A673 (cell line): ENCODE measurements at regions not wholly inside any gene's neighbourhood (a gene's known extent, or its start where the extent isn't known, plus 50 kb on each side); places are given as distances from the start of the nearest gene placed in this dataset.

Source experiments
- CTCF ChIP-seq: fragments of 300-800, 200-600 bp; sonication (generic); conservative IDR thresholded peaks from 2 replicates; pipeline ENCODE4 v1.5.1; 2017; ENCODE audit warnings: low read depth, mild to moderate bottlenecking, antibody characterized with exemption, low read length, moderate library complexity, mixed read lengths
- EZH2 ChIP-seq: fragments of 200-600 bp; sonication (generic); IDR thresholded peaks from 2 replicates; pipeline ENCODE4 v1.6.1; 2017; ENCODE audit warnings: borderline replicate concordance, low read depth, mild to moderate bottlenecking, mixed read lengths, antibody characterized with exemption, low read length; ENCODE audit not compliant: poor library complexity, severe bottlenecking

- no peak for TF ChIP-seq CTCF
- TF ChIP-seq EZH2: no peak
Measured at GRCh38 chr2:163324677-163325076, 411.1 kb downstream of the FIGN start.
